SK-N-SH treated with all-trans-retinoic acid at 6 μM for 48 hours (cell line): ENCODE measurements at regions not wholly inside any gene's neighbourhood (a gene's known extent, or its start where the extent isn't known, plus 50 kb on each side); places are given as distances from the start of the nearest gene placed in this dataset.
A peak's percentile ranks its signal among the peaks of the same experiment; 100 is the strongest.

Source experiments
- ATAC-seq: fragments of 200-7000 bp; cut with Tn5 transposase; 3 replicates; pipeline ENCODE4 v1.9.1; 2020; ENCODE audit warnings: mild to moderate bottlenecking, moderate library complexity
- ARNTL ChIP-seq: fragments of 450-650 bp; formaldehyde crosslinking; IDR thresholded peaks from 2 replicates; pipeline ENCODE4 v1.5.0; 2020; ENCODE audit warnings: low read depth, mild to moderate bottlenecking, moderate library complexity, borderline replicate concordance
- CREB5 ChIP-seq: fragments of 250-450 bp; sonication (Bioruptor Pico); IDR thresholded peaks from 2 replicates; pipeline ENCODE4 v1.5.1; 2020; ENCODE audit warnings: low read depth, mild to moderate bottlenecking, moderate library complexity
- CSDC2 ChIP-seq: fragments of 250-450 bp; sonication (Bioruptor Pico); IDR thresholded peaks from 2 replicates; pipeline ENCODE4 v1.5.0; 2020; ENCODE audit warnings: mild to moderate bottlenecking, moderate library complexity
- CSRNP3 ChIP-seq: fragments of 250-450 bp; sonication (Bioruptor Pico); IDR thresholded peaks from 2 replicates; pipeline ENCODE4 v1.5.1; 2021; ENCODE audit warnings: mild to moderate bottlenecking, moderate library complexity
- ESRRG ChIP-seq: fragments of 250-450 bp; sonication (Bioruptor Pico); IDR thresholded peaks from 2 replicates; pipeline ENCODE4 v1.6.1; 2021; ENCODE audit warnings: mild to moderate bottlenecking
- GLIS3 ChIP-seq: fragments of 250-450 bp; sonication (Bioruptor Pico); IDR thresholded peaks from 2 replicates; pipeline ENCODE4 v1.5.0; 2020; ENCODE audit warnings: mild to moderate bottlenecking, moderate library complexity
- ISL1 ChIP-seq: fragments of 250-450 bp; sonication (Bioruptor Pico); IDR thresholded peaks from 2 replicates; pipeline ENCODE4 v2.1.2; 2022; ENCODE audit warnings: mild to moderate bottlenecking, moderate library complexity
- OSR1 ChIP-seq: fragments of 250-450 bp; sonication (Bioruptor Pico); IDR thresholded peaks from 2 replicates; pipeline ENCODE4 v1.8.0; 2022; ENCODE audit warnings: moderate library complexity, mild to moderate bottlenecking, inconsistent platforms
- PATZ1 ChIP-seq: fragments of 250-450 bp; sonication (Bioruptor Pico); IDR thresholded peaks from 2 replicates; pipeline ENCODE4 v1.8.0; 2020; ENCODE audit warnings: mild to moderate bottlenecking, moderate library complexity, borderline replicate concordance
- POU6F1 ChIP-seq: fragments of 250-450 bp; sonication (Bioruptor Pico); IDR thresholded peaks from 2 replicates; pipeline ENCODE4 v1.8.0; 2021; ENCODE audit warnings: low read depth, mild to moderate bottlenecking, moderate library complexity, borderline replicate concordance
- PPARA ChIP-seq: fragments of 250-450 bp; sonication (Bioruptor Pico); IDR thresholded peaks from 2 replicates; pipeline ENCODE4 v1.5.0; 2020; ENCODE audit warnings: mild to moderate bottlenecking, borderline replicate concordance
- RARB ChIP-seq: fragments of 250-450 bp; sonication (Bioruptor Pico); IDR thresholded peaks from 2 replicates; pipeline ENCODE4 v1.8.0; 2021; ENCODE audit warnings: mild to moderate bottlenecking, moderate library complexity
- SNAI2 ChIP-seq: fragments of 250-450 bp; sonication (Bioruptor Pico); IDR thresholded peaks from 2 replicates; pipeline ENCODE4 v1.5.0; 2020; ENCODE audit warnings: mild to moderate bottlenecking, moderate library complexity
- TCF4 ChIP-seq: fragments of 250-450 bp; sonication (Bioruptor Pico); IDR thresholded peaks from 2 replicates; pipeline ENCODE4 v1.8.0; 2021; ENCODE audit warnings: mild to moderate bottlenecking, moderate library complexity, borderline replicate concordance
- TOX ChIP-seq: fragments of 250-450 bp; sonication (Bioruptor Pico); IDR thresholded peaks from 2 replicates; pipeline ENCODE4 v1.8.0; 2021; ENCODE audit warnings: mild to moderate bottlenecking, moderate library complexity, borderline replicate concordance
- TSHZ2 ChIP-seq: fragments of 250-450 bp; sonication (Bioruptor Pico); IDR thresholded peaks from 2 replicates; pipeline ENCODE4 v1.5.0; 2020; ENCODE audit warnings: mild to moderate bottlenecking, moderate library complexity
- ZC3H10 ChIP-seq: fragments of 250-450 bp; sonication (Bioruptor Pico); IDR thresholded peaks from 2 replicates; pipeline ENCODE4 v1.5.1; 2021; ENCODE audit warnings: mild to moderate bottlenecking, moderate library complexity
- ZFP3 ChIP-seq: fragments of 250-450 bp; sonication (Bioruptor Pico); IDR thresholded peaks from 2 replicates; pipeline ENCODE4 v1.5.0; 2020; ENCODE audit warnings: mild to moderate bottlenecking, moderate library complexity
- ZFP30 ChIP-seq: fragments of 450-650 bp; formaldehyde crosslinking; IDR thresholded peaks from 2 replicates; pipeline ENCODE4 v1.5.0; 2022; ENCODE audit warnings: mild to moderate bottlenecking, moderate library complexity
- ZNF565 ChIP-seq: fragments of 450-650 bp; formaldehyde crosslinking; conservative IDR thresholded peaks from 2 replicates; pipeline ENCODE4 v1.5.0; 2020; ENCODE audit warnings: low read depth, mild to moderate bottlenecking, moderate library complexity
- ZNF70 ChIP-seq: fragments of 450-650 bp; formaldehyde crosslinking; IDR thresholded peaks from 2 replicates; pipeline ENCODE4 v1.5.0; 2020; ENCODE audit warnings: mild to moderate bottlenecking, moderate library complexity
- ZNF8 ChIP-seq: fragments of 450-650 bp; formaldehyde crosslinking; IDR thresholded peaks from 2 replicates; pipeline ENCODE4 v1.5.0; 2020; ENCODE audit warnings: mild to moderate bottlenecking, moderate library complexity

- ATAC-seq: no peak
- TF ChIP-seq CSDC2 (CRISPR knock-in tag) (no peak), ZFP3 (CRISPR knock-in tag) (no peak), ZC3H10 (no peak), TOX (CRISPR knock-in tag) (no peak), ZNF565 (CRISPR knock-in tag) (no peak), RARB (CRISPR knock-in tag) (no peak), PPARA (CRISPR knock-in tag) (no peak), ZNF8 (CRISPR knock-in tag) (no peak), ISL1 (CRISPR knock-in tag) (no peak), CSRNP3 (CRISPR knock-in tag) (no peak), GLIS3 (no peak), CREB5 (CRISPR knock-in tag) (no peak), SNAI2 (CRISPR knock-in tag) (no peak), TCF4 (CRISPR knock-in tag) (no peak), ZFP30 (CRISPR knock-in tag) (no peak), ESRRG (no peak), TSHZ2 (CRISPR knock-in tag) (no peak)
These were observed 153.1 kb upstream of the ELL2 start for GRCh38 chr5:96114736-96115135.

GRCh38 chr5:96113170-96113939 lies 151.7 kb upstream of the ELL2 start:
- TF ChIP-seq SNAI2 (CRISPR knock-in tag): no peak
- TF ChIP-seq ZNF70 (CRISPR knock-in tag): no peak
- TF ChIP-seq ZNF8 (CRISPR knock-in tag): no peak
- no peak for TF ChIP-seq ISL1 (CRISPR knock-in tag)
- no peak for TF ChIP-seq CSRNP3 (CRISPR knock-in tag)
- TF ChIP-seq PATZ1 (CRISPR knock-in tag): no peak
- no peak for TF ChIP-seq OSR1 (CRISPR knock-in tag)
- TF ChIP-seq ZC3H10: no peak
- TF ChIP-seq POU6F1 (CRISPR knock-in tag): no peak
- TF ChIP-seq TSHZ2 (CRISPR knock-in tag): no peak
- no peak for TF ChIP-seq TCF4 (CRISPR knock-in tag)
- no peak for TF ChIP-seq ESRRG
- no peak for TF ChIP-seq RARB (CRISPR knock-in tag)
- no peak for TF ChIP-seq TOX (CRISPR knock-in tag)
- TF ChIP-seq ZNF565 (CRISPR knock-in tag): no peak
- no peak for TF ChIP-seq CSDC2 (CRISPR knock-in tag)
- no peak for TF ChIP-seq ARNTL (CRISPR knock-in tag)
- ATAC-seq: peak; percentile 57
